ENCODE measurements at regions not wholly inside any gene's neighbourhood (a gene's known extent, or its start where the extent isn't known, plus 50 kb on each side); places are given as distances from the start of the nearest gene placed in this dataset.

- peaks cover 22% of the 10 kb centered on the region for H3K4me1 Mint-ChIP-seq
- no peak overlapping the region for H3K4me3 Mint-ChIP-seq
- no peaks in the 10 kb centered on the region for H3K27me3 Mint-ChIP-seq (ENCODE audit: low read depth)
- H3K27ac Mint-ChIP-seq: no peak overlapping the region
- H3K9me3 Mint-ChIP-seq: no peaks in the 10 kb centered on the region
- no peaks in the 10 kb centered on the region for H3K36me3 Mint-ChIP-seq
- DNase-seq (ENCODE audit: low spot score in 2 of 2, unreplicated experiment in 2 of 2): no peak
- TF ChIP-seq CTCF (IDR thresholded peaks at IDR 0.05; ENCODE audit: unreplicated experiment): no peak
Observed at GRCh38 chr6:92541448-92542060, 877.8 kb downstream of the EPHA7 start.

GRCh38 chr6:92538926-92539325, 880.4 kb downstream of the EPHA7 start:
- no peak overlapping the region for H3K27ac Mint-ChIP-seq
- peaks cover 3% of the 10 kb centered on the region for H3K9me3 Mint-ChIP-seq
- TF ChIP-seq CTCF (IDR thresholded peaks at IDR 0.05; ENCODE audit: unreplicated experiment): no peak
- H3K4me3 Mint-ChIP-seq: no peak overlapping the region
- DNase-seq (ENCODE audit: low spot score in 2 of 2, unreplicated experiment in 2 of 2): no peak
- H3K4me1 Mint-ChIP-seq: peaks cover 19% of the 10 kb centered on the region
- H3K27me3 Mint-ChIP-seq (ENCODE audit: low read depth): no peaks in the 10 kb centered on the region
- no peaks in the 10 kb centered on the region for H3K36me3 Mint-ChIP-seq

GRCh38 chr6:92538275-92538674, 881.1 kb downstream of the EPHA7 start:
- H3K4me3 Mint-ChIP-seq: no peak overlapping the region
- no peak for DNase-seq (ENCODE audit: low spot score in 2 of 2, unreplicated experiment in 2 of 2)
- H3K36me3 Mint-ChIP-seq: no peaks in the 10 kb centered on the region
- no peaks in the 10 kb centered on the region for H3K27me3 Mint-ChIP-seq (ENCODE audit: low read depth)
- H3K4me1 Mint-ChIP-seq: peaks cover 19% of the 10 kb centered on the region
- no peak for TF ChIP-seq CTCF (IDR thresholded peaks at IDR 0.05; ENCODE audit: unreplicated experiment)
- H3K27ac Mint-ChIP-seq: no peak overlapping the region
- peaks cover 3% of the 10 kb centered on the region for H3K9me3 Mint-ChIP-seq

- DNase-seq (ENCODE audit: low spot score in 2 of 2, unreplicated experiment in 2 of 2): no peak
- no peak for TF ChIP-seq CTCF (IDR thresholded peaks at IDR 0.05; ENCODE audit: unreplicated experiment)
- H3K4me3 Mint-ChIP-seq: no peak overlapping the region
- peaks cover 6% of the 10 kb centered on the region for H3K4me1 Mint-ChIP-seq
- peaks cover 7% of the 10 kb centered on the region for H3K9me3 Mint-ChIP-seq
- H3K27me3 Mint-ChIP-seq (ENCODE audit: low read depth): no peaks in the 10 kb centered on the region
- no peak overlapping the region for H3K27ac Mint-ChIP-seq
- no peaks in the 10 kb centered on the region for H3K36me3 Mint-ChIP-seq
Observed at GRCh38 chr6:92534109-92534508, 885.2 kb downstream of the EPHA7 start.

GRCh38 chr6:92522589-92522988, 896.8 kb downstream of the EPHA7 start:
- no peak for TF ChIP-seq CTCF (IDR thresholded peaks at IDR 0.05; ENCODE audit: unreplicated experiment)
- Mint-ChIP-seq H3K36me3 (peaks cover 3% of the 10 kb centered on the region), H3K4me3 (no peak overlapping the region), H3K9me3 (peaks cover 34% of the 10 kb centered on the region), H3K27ac (no peak overlapping the region), H3K27me3 (ENCODE audit: low read depth) (no peaks in the 10 kb centered on the region), H3K4me1 (no peaks in the 10 kb centered on the region)
- no peak for DNase-seq (ENCODE audit: low spot score in 2 of 2, unreplicated experiment in 2 of 2)

- TF ChIP-seq CTCF (IDR thresholded peaks at IDR 0.05; ENCODE audit: unreplicated experiment): no peak
- Mint-ChIP-seq H3K4me1 (no peaks in the 10 kb centered on the region), H3K36me3 (peaks cover 3% of the 10 kb centered on the region)
Observed at GRCh38 chr6:92521553-92521952, 897.8 kb downstream of the EPHA7 start.

More at GRCh38 chr6:92521553-92521952, 897.8 kb downstream of the EPHA7 start:
- no peaks in the 10 kb centered on the region for H3K27me3 Mint-ChIP-seq (ENCODE audit: low read depth)
- peaks cover 34% of the 10 kb centered on the region for H3K9me3 Mint-ChIP-seq
- no peak overlapping the region for H3K27ac Mint-ChIP-seq
- H3K4me3 Mint-ChIP-seq: no peak overlapping the region
- DNase-seq (ENCODE audit: low spot score in 2 of 2, unreplicated experiment in 2 of 2): no peak
